ENCODE measurements at regions not wholly inside any gene's neighbourhood (a gene's known extent, or its start where the extent isn't known, plus 50 kb on each side); places are given as distances from the start of the nearest gene placed in this dataset.

DNA sequence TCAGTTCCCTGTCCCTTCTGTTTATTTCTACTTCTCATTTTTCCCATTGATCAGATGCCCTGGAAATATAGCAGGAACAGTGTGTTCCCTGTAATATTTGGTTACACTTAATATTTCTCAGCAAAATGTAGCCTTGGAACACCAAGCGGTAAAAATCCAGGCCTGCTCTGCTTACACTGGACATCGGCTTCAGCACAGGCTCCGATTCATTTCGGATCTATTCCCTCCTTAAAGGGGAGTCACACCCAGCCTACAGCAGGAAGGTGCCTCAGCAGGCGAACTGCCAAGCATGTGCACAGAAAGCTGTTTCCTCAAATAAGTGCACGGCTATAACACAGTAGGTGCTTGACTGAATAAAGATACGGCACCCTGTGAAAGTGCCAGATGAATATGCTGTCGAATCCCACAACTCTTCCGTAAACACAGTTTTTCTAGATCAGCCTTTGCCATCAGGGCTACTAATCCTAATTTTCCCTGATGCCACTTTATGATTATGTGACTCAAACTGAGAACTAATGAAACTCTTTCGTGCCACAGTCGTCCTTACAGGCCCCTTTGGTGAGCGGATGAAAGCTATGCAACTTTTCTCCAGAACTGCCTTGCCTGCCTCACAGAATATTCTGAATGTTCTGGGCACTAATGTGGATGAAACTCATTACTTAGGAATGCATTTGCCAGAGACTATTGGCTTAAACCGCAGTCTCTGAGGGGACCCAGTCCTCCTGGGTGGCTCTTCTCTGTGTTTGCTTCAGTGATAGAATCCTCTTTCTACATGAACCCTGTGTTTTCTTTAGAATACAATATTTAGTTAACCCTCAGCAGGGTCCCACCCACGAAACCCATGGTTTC, 275.5 kb upstream of the RUNX1 start:
- TF ChIP-seq, protein P1, sequence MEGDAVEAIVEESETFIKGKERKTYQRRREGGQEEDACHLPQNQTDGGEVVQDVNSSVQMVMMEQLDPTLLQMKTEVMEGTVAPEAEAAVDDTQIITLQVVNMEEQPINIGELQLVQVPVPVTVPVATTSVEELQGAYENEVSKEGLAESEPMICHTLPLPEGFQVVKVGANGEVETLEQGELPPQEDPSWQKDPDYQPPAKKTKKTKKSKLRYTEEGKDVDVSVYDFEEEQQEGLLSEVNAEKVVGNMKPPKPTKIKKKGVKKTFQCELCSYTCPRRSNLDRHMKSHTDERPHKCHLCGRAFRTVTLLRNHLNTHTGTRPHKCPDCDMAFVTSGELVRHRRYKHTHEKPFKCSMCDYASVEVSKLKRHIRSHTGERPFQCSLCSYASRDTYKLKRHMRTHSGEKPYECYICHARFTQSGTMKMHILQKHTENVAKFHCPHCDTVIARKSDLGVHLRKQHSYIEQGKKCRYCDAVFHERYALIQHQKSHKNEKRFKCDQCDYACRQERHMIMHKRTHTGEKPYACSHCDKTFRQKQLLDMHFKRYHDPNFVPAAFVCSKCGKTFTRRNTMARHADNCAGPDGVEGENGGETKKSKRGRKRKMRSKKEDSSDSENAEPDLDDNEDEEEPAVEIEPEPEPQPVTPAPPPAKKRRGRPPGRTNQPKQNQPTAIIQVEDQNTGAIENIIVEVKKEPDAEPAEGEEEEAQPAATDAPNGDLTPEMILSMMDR (IDR thresholded peaks at IDR 0.05) = no peak
- no peak for TF ChIP-seq POLR2A (IDR thresholded peaks at IDR 0.05)

All from adrenal gland (tissue), 5 donors.